ENCODE measurements at regions not wholly inside any gene's neighbourhood (a gene's known extent, or its start where the extent isn't known, plus 50 kb on each side); places are given as distances from the start of the nearest gene placed in this dataset.

GRCh38 chr3:115464036-115464435, 159.3 kb upstream of the GAP43 start:
- no peak for TF ChIP-seq CTCF (conservative IDR thresholded peaks at IDR 0.05; ENCODE audit: low read depth, low read length)
- no peak overlapping the region for H3K4me3 ChIP-seq (ENCODE audit: low read depth, low read length)
- DNase-seq (ENCODE audit: low read depth), result no peak

GRCh38 chr3:115469649-115470048, 153.7 kb upstream of the GAP43 start:
- no peak overlapping the region for H3K4me3 ChIP-seq (ENCODE audit: low read depth, low read length)
- no peak for DNase-seq (ENCODE audit: low read depth)
- TF ChIP-seq CTCF (conservative IDR thresholded peaks at IDR 0.05; ENCODE audit: low read depth, low read length), result no peak

- no peak for DNase-seq (ENCODE audit: low read depth)
- TF ChIP-seq CTCF (conservative IDR thresholded peaks at IDR 0.05; ENCODE audit: low read depth, low read length), result no peak
- H3K4me3 ChIP-seq (ENCODE audit: low read depth, low read length), result no peak overlapping the region
These were observed 153.1 kb upstream of the GAP43 start for GRCh38 chr3:115470254-115470653.

- TF ChIP-seq CTCF (conservative IDR thresholded peaks at IDR 0.05; ENCODE audit: low read depth, low read length), result no peak
- DNase-seq (ENCODE audit: low read depth), result no peak
- no peak overlapping the region for H3K4me3 ChIP-seq (ENCODE audit: low read depth, low read length)
These were observed 147.9 kb upstream of the GAP43 start for GRCh38 chr3:115475178-115476041.

GRCh38 chr3:115476472-115476871, 146.8 kb upstream of the GAP43 start:
- no peak overlapping the region for H3K4me3 ChIP-seq (ENCODE audit: low read depth, low read length)
- no peak for DNase-seq (ENCODE audit: low read depth)
- no peak for TF ChIP-seq CTCF (conservative IDR thresholded peaks at IDR 0.05; ENCODE audit: low read depth, low read length)

- no peak for TF ChIP-seq CTCF (conservative IDR thresholded peaks at IDR 0.05; ENCODE audit: low read depth, low read length)
- no peak for DNase-seq (ENCODE audit: low read depth)
- H3K4me3 ChIP-seq (ENCODE audit: low read depth, low read length), result no peak overlapping the region
These were observed 145.0 kb upstream of the GAP43 start for GRCh38 chr3:115478359-115478758.

- no peak for TF ChIP-seq CTCF (conservative IDR thresholded peaks at IDR 0.05; ENCODE audit: low read depth, low read length)
- no peak overlapping the region for H3K4me3 ChIP-seq (ENCODE audit: low read depth, low read length)
- DNase-seq (ENCODE audit: low read depth), result no peak
These were observed 136.4 kb upstream of the GAP43 start for GRCh38 chr3:115486880-115487279.
